Calu3 (cell line): ENCODE measurements at regions not wholly inside any gene's neighbourhood (a gene's known extent, or its start where the extent isn't known, plus 50 kb on each side); places are given as distances from the start of the nearest gene placed in this dataset.
"Not testable (repeated sequence)": the region's sequence is repeated elsewhere in the genome, so short reads cannot be mapped to it uniquely, and the experiment has no call there.

Experiments used
- BruUV-seq: library from RNA; stranded (reverse); fragments of 400-500 nt; replicated peaks from 2 replicates; lab custom pipeline; 2021; lab: Mats Ljungman, UMichigan
- CTCF ChIA-PET: fragments of 300-600 bp; sonication (Branson Sonifier 250); formaldehyde crosslinking; loops from one replicate; lab custom pipeline; 2022; ENCODE audit warnings: antibody characterized with exemption; lab: Charles Lee
- DNase-seq: peaks from one replicate; pipeline ENCODE4 v3.0.0; 2022
- H3K27ac Mint-ChIP-seq: one replicate; pipeline ENCODE4 v1.8.0; 2022; ENCODE audit warnings: mixed read lengths; ENCODE audit not compliant: unreplicated experiment
- H3K27me3 Mint-ChIP-seq: one replicate; pipeline ENCODE4 v1.8.0; 2022; ENCODE audit warnings: mixed read lengths; ENCODE audit not compliant: unreplicated experiment
- H3K36me3 Mint-ChIP-seq: one replicate; pipeline ENCODE4 v1.8.0; 2022; ENCODE audit warnings: mild to moderate bottlenecking, moderate library complexity, mixed read lengths; ENCODE audit not compliant: insufficient read depth, unreplicated experiment
- H3K4me1 Mint-ChIP-seq: one replicate; pipeline ENCODE4 v1.8.0; 2022; ENCODE audit warnings: mild to moderate bottlenecking, low read depth, mixed read lengths; ENCODE audit not compliant: unreplicated experiment
- H3K4me3 Mint-ChIP-seq: one replicate; pipeline ENCODE4 v1.8.0; 2022; ENCODE audit warnings: mild to moderate bottlenecking, low read depth, moderate library complexity, mixed read lengths; ENCODE audit not compliant: unreplicated experiment
- H3K9me3 Mint-ChIP-seq: one replicate; pipeline ENCODE4 v1.8.0; 2022; ENCODE audit warnings: low read depth, mixed read lengths; ENCODE audit not compliant: unreplicated experiment
- intact Hi-C: fragments of 100-400 bp; cut with micrococcal nuclease; formaldehyde crosslinking; loops from one replicate; pipeline ENCODE4 v1.10.0; 2022; ENCODE audit not compliant: unreplicated experiment

DNA sequence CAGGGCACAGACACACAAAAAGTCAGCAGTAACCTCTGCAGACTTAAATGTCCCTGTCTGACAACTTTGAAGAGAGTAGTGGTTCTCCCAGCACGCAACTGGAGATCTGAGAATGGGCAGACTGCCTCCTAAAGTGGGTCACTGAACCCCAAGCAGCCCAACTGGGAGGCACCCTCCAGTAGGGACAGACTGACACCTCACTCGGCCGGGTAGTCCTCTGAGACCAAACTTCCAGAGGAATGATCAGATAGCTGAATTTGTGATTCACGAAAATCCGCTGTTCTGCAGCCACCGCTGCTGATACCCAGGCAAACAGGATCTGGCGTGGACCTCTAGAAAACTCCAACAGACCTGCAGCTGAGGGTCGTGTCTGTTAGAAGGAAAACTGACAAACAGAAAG lies 2756.0 kb downstream of the RPIA start:
- H3K36me3 Mint-ChIP-seq, H3K4me3 Mint-ChIP-seq, DNase-seq, H3K9me3 Mint-ChIP-seq, H3K27me3 Mint-ChIP-seq, CTCF ChIA-PET, intact Hi-C loops, H3K27ac Mint-ChIP-seq, BruUV-seq, H3K4me1 Mint-ChIP-seq: not testable (repeated sequence)

DNA sequence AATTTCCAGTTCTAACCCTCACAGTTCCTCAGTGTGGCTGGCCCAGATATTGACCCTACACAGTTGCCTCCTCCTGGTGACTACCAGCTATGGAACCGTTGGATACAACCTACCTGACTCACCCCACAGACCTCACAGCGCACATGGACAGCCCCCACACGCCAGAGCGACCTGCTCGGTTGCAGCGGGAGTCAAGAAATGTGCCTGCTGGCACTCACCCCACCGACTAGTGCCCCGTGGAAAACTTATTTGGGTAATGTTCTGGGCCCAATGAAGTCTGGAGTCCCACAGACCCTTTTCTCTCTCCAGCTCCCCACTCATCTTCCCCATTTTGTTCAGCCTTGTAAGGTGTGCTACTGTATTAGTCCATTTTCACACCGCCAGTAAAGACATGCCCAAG lies 2770.8 kb downstream of the RPIA start:
- not testable (repeated sequence) for DNase-seq, BruUV-seq

DNA sequence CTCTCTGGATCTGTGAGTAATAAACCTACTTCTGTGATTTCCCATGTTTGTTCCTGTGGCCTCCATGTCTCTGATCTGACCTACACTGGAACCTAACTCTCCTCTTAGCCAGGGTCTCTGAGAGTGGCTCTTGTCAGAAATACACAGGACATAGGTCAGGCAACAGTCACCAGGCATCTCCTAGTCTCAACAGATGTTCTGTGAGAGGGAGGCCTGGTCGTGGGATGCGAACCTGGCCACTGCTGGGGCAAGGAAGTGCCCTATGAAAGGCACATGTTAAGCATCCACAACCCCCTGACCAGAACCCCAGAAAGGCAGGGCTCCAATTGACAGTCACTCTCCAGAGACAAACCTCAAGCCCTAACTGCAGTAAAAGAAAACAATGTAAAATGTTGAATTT lies 2771.5 kb downstream of the RPIA start:
- DNase-seq, H3K9me3 Mint-ChIP-seq, CTCF ChIA-PET, H3K4me1 Mint-ChIP-seq, BruUV-seq, intact Hi-C loops, H3K27ac Mint-ChIP-seq, H3K36me3 Mint-ChIP-seq, H3K4me3 Mint-ChIP-seq: not testable (repeated sequence)
- H3K27me3 Mint-ChIP-seq = peaks cover 12% of the 10 kb centered on the region

More for the DNA sequence above, 2770.8 kb downstream of the RPIA start:
- H3K27me3 Mint-ChIP-seq = peaks cover 12% of the 10 kb centered on the region
- H3K4me1 Mint-ChIP-seq, H3K36me3 Mint-ChIP-seq, intact Hi-C loops, H3K4me3 Mint-ChIP-seq, CTCF ChIA-PET, H3K27ac Mint-ChIP-seq, H3K9me3 Mint-ChIP-seq: not testable (repeated sequence)

- BruUV-seq, intact Hi-C loops, CTCF ChIA-PET, H3K36me3 Mint-ChIP-seq, H3K9me3 Mint-ChIP-seq, DNase-seq, H3K4me1 Mint-ChIP-seq, H3K27ac Mint-ChIP-seq, H3K4me3 Mint-ChIP-seq: not testable (repeated sequence)
- peaks cover 12% of the 10 kb centered on the region for H3K27me3 Mint-ChIP-seq
Measured at GRCh38 chr2:91466780-91467363, 2775.4 kb downstream of the RPIA start.

DNA sequence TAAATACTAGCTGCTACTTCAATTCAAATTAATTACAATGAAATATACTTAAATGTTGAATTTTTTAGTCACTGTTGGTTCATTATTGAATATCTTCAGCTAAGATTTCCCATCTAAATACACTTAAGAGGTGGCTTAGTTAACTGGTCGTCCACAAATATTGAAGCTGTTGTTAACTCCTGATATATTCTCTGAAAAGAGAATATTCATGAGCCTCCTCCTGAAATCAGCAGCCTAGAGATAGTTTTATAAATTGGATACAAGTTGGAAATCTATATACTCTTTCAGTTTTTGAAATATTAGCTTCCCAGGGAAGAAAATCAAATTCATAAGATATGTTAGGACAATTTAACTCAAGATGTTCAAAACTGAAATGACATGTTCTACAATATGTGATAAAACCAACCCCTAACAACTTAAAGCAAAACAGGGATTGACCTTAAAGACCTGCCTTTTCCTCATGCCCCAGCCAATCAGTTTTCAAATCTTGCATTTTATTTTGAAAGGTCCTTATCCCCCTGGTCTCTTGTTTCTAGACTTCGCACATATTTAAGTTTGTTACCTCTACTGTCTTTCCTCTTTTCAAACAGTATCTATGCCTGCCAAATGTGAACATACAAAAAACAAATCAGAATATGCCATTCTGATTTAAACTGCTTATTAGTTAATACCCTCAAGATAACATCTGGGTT lies 2784.9 kb downstream of the RPIA start:
- DNase-seq, H3K4me3 Mint-ChIP-seq, CTCF ChIA-PET, BruUV-seq, H3K9me3 Mint-ChIP-seq, intact Hi-C loops, H3K4me1 Mint-ChIP-seq: not testable (repeated sequence)
- Mint-ChIP-seq H3K27me3 (peaks cover 39% of the 10 kb centered on the region), H3K27ac (peak overlapping the region; percentile 54), H3K36me3 (peaks cover 29% of the 10 kb centered on the region)

- Mint-ChIP-seq H3K36me3 (peaks cover 29% of the 10 kb centered on the region), H3K27ac (peak overlapping the region; percentile 54), H3K27me3 (peaks cover 44% of the 10 kb centered on the region)
- H3K4me1 Mint-ChIP-seq, H3K9me3 Mint-ChIP-seq, CTCF ChIA-PET, BruUV-seq, intact Hi-C loops, DNase-seq, H3K4me3 Mint-ChIP-seq: not testable (repeated sequence)
Measured at GRCh38 chr2:91476936-91477246, 2785.4 kb downstream of the RPIA start.

GRCh38 chr2:91477291-91477690 lies 2785.8 kb downstream of the RPIA start:
- intact Hi-C loops, H3K4me3 Mint-ChIP-seq, H3K27ac Mint-ChIP-seq, H3K4me1 Mint-ChIP-seq, BruUV-seq, H3K9me3 Mint-ChIP-seq, DNase-seq, CTCF ChIA-PET: not testable (repeated sequence)
- Mint-ChIP-seq H3K36me3 (peaks cover 29% of the 10 kb centered on the region), H3K27me3 (peaks cover 47% of the 10 kb centered on the region)
